Tibial nerve (tissue), 4 donors: ENCODE measurements at regions not wholly inside any gene's neighbourhood (a gene's known extent, or its start where the extent isn't known, plus 50 kb on each side); places are given as distances from the start of the nearest gene placed in this dataset.

ENCODE experiments used
- DNase-seq, 2 donors: peaks; one replicate each; pipeline ENCODE4 v3.0.0-alpha.2; 2019; ENCODE audit warnings: low spot score in 2 of 2
- H3K27ac ChIP-seq, 4 donors: fragments of 200-600 bp; sonication (generic) in 3 of 4; one replicate each; pipeline ENCODE4 v1.5.1; 2017 to 2019; ENCODE audit warnings: mild to moderate bottlenecking in 1 of 4
- H3K27me3 ChIP-seq, 2 donors: fragments of 200-600 bp; sonication (generic) in 1 of 2; one replicate each; pipeline versions ENCODE4 v1.5.1 to v1.6.0; 2017 to 2019
- H3K36me3 ChIP-seq, 3 donors: fragments of 200-600 bp; sonication (generic); one replicate each; pipeline ENCODE4 v1.5.1; 2018 to 2019
- H3K4me1 ChIP-seq, 4 donors: fragments of 200-600 bp; sonication (generic) in 3 of 4; one replicate each; pipeline ENCODE4 v1.5.1; 2017 to 2019
- H3K4me3 ChIP-seq, 4 donors: fragments of 200-600 bp; sonication (generic) in 3 of 4; one replicate each; pipeline ENCODE4 v1.5.1; 2017 to 2019; ENCODE audit warnings: mild to moderate bottlenecking in 1 of 4, moderate library complexity in 1 of 4
- H3K9me3 ChIP-seq, 4 donors: fragments of 200-600 bp; sonication (generic) in 3 of 4; one replicate each; pipeline ENCODE4 v1.5.1; 2017 to 2019
- EP300 ChIP-seq, 2 donors: sonication (generic); formaldehyde crosslinking; IDR thresholded peaks; one replicate each; pipeline ENCODE4 v1.6.1; 2017; ENCODE audit warnings: antibody characterized with exemption in 2 of 2, mild to moderate bottlenecking in 1 of 2
- POLR2A ChIP-seq, 2 donors: fragments of 450-650 bp; IDR thresholded peaks; one replicate each; pipeline ENCODE4 v1.6.1; 2017; ENCODE audit warnings: antibody characterized with exemption in 2 of 2, mild to moderate bottlenecking in 2 of 2, moderate library complexity in 2 of 2
- WGBS, 2 donors: methylation state at CpG; one replicate each; pipeline ENCODE4 v1.1.5; 2018; 5-methylcytosine and 5-hydroxymethylcytosine counted together
- TF ChIP-seq, protein P1 (sequence below), 5 experiments: fragments of 200-600 bp in 3 of 5; fragments of 450-650 bp in 2 of 5; sonication (generic) in 3 of 5; IDR thresholded peaks; one replicate each; pipeline ENCODE4 v1.5.1; 2016 to 2019; ENCODE audit warnings: antibody characterized with exemption in 5 of 5, mild to moderate bottlenecking in 3 of 5, moderate library complexity in 2 of 5

DNA sequence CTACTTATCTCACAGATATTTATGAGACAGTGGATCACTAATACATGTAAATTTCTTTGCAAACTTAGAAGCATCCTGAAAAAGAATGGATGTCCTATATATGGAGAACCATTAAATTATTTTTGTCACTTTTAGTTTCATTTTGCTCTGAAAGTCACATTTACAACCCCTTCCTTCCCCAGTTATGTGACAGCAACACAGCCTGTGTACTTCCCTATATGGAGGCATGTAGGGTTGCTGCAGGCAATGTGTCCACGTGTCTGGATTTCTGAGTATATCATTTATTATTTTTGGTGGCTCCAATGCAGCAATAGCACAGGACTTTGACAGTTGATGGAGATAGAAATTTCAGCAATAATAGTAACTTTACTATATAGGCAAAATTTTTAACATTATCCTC lies 156.4 kb downstream of the ST8SIA4 start:
- no peaks in the 10 kb centered on the region for H3K9me3 ChIP-seq
- 46 to 54% methylated on average over 1 of the region's 1 CpG for WGBS, 2 donors
- no peak overlapping the region for H3K27ac ChIP-seq
- no peak overlapping the region for H3K4me3 ChIP-seq
- H3K27me3 ChIP-seq = no peaks in the 10 kb centered on the region
- no peaks in the 10 kb centered on the region for H3K36me3 ChIP-seq
- H3K4me1 ChIP-seq = no peaks in the 10 kb centered on the region
- DNase-seq = peak in 1 of 2 donors; percentile 6
- no peak for TF ChIP-seq POLR2A (IDR thresholded peaks at IDR 0.05)
- TF ChIP-seq EP300 (IDR thresholded peaks at IDR 0.05) = peak in 1 of 2 donors; percentile 39

DNA sequence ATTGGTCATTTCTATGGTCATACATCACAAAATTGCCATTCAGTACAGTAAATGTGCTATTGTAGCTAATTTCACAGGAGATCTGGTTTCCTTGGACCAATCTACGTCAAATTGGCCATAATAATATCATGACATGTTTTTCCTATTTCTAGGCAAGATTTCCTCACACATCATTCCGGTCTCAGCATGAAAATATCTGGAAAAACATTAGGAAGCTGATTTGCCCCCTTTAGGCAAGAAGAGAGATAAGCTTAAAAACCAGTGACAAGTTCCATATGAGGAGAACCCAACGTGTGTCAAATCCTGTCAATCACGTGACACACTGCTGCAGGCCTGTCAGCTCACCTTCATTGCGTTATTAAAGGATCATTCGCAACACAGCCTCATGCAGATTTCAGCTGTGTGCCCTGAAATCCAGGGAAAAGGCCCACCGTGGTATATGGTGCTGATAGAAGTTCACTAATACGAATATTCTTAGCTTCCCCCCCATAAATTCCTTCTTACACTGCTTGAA lies 153.3 kb downstream of the ST8SIA4 start:
- H3K36me3 ChIP-seq = no peaks in the 10 kb centered on the region
- H3K4me3 ChIP-seq = no peak overlapping the region
- no peak for DNase-seq
- H3K27me3 ChIP-seq = no peaks in the 10 kb centered on the region
- no peaks in the 10 kb centered on the region for H3K9me3 ChIP-seq
- H3K27ac ChIP-seq = no peak overlapping the region
- WGBS, 2 donors = 81 to 88% methylated on average over 8 of the region's 8 CpGs
- TF ChIP-seq EP300 (IDR thresholded peaks at IDR 0.05) (no peak), POLR2A (IDR thresholded peaks at IDR 0.05) (no peak)
- TF ChIP-seq, protein P1, sequence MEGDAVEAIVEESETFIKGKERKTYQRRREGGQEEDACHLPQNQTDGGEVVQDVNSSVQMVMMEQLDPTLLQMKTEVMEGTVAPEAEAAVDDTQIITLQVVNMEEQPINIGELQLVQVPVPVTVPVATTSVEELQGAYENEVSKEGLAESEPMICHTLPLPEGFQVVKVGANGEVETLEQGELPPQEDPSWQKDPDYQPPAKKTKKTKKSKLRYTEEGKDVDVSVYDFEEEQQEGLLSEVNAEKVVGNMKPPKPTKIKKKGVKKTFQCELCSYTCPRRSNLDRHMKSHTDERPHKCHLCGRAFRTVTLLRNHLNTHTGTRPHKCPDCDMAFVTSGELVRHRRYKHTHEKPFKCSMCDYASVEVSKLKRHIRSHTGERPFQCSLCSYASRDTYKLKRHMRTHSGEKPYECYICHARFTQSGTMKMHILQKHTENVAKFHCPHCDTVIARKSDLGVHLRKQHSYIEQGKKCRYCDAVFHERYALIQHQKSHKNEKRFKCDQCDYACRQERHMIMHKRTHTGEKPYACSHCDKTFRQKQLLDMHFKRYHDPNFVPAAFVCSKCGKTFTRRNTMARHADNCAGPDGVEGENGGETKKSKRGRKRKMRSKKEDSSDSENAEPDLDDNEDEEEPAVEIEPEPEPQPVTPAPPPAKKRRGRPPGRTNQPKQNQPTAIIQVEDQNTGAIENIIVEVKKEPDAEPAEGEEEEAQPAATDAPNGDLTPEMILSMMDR (IDR thresholded peaks at IDR 0.05) = no peak
- no peaks in the 10 kb centered on the region for H3K4me1 ChIP-seq

DNA sequence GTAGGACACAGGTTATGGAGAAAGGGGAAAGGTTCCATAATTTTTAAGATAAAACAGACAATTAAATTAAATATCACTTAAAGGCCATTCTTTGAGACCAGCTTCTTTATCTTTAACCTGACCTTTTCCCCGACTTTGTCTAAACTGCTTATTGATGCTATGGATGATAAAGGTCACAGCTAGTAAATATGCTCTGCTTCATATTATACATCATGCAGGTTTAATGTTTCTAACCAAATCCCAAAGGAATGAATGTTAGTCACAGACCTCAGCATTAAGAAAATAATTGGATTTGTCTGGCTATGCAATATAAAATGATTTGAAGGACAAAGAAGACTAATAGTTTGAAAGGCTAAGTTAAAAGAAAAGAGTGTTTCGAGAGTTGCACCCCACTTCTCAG lies 147.6 kb downstream of the ST8SIA4 start:
- WGBS, 2 donors = 71% methylated on average over 2 of the region's 2 CpGs
- Histone ChIP-seq H3K27me3 (no peaks in the 10 kb centered on the region), H3K4me3 (no peak overlapping the region), H3K36me3 (no peaks in the 10 kb centered on the region), H3K4me1 (no peaks in the 10 kb centered on the region), H3K27ac (no peak overlapping the region), H3K9me3 (no peaks in the 10 kb centered on the region)
- DNase-seq = no peak
- TF ChIP-seq, protein P1 (IDR thresholded peaks at IDR 0.05) = no peak
- TF ChIP-seq EP300 (IDR thresholded peaks at IDR 0.05) = no peak
- no peak for TF ChIP-seq POLR2A (IDR thresholded peaks at IDR 0.05)
